ENCODE measurements at regions not wholly inside any gene's neighbourhood (a gene's known extent, or its start where the extent isn't known, plus 50 kb on each side); places are given as distances from the start of the nearest gene placed in this dataset.
"Not testable (repeated sequence)": the region's sequence is repeated elsewhere in the genome, so short reads cannot be mapped to it uniquely, and the experiment has no call there.

GRCh38 chr9:39573024-39574022 is 217.9 kb downstream of the SPATA31A1 start:
- H3K9me3 Mint-ChIP-seq (ENCODE audit: low read depth); H3K27me3 Mint-ChIP-seq; H3K4me3 Mint-ChIP-seq (ENCODE audit: low read depth); H3K36me3 Mint-ChIP-seq (ENCODE audit: insufficient read depth); DNase-seq (ENCODE audit: low spot score, unreplicated experiment); H3K27ac Mint-ChIP-seq; H3K4me1 Mint-ChIP-seq (ENCODE audit: low read depth): not testable (repeated sequence)

- DNase-seq (ENCODE audit: low spot score, unreplicated experiment); H3K4me1 Mint-ChIP-seq (ENCODE audit: low read depth); H3K36me3 Mint-ChIP-seq (ENCODE audit: insufficient read depth); H3K27ac Mint-ChIP-seq; H3K9me3 Mint-ChIP-seq (ENCODE audit: low read depth); H3K4me3 Mint-ChIP-seq (ENCODE audit: low read depth); H3K27me3 Mint-ChIP-seq: not testable (repeated sequence)
Observed at GRCh38 chr9:39579000-39579399, 223.5 kb downstream of the SPATA31A1 start.

- not testable (repeated sequence) for H3K9me3 Mint-ChIP-seq (ENCODE audit: low read depth); H3K4me1 Mint-ChIP-seq (ENCODE audit: low read depth)
Observed at GRCh38 chr9:39581296-39581695, 225.8 kb downstream of the SPATA31A1 start.

GRCh38 chr9:39582677-39583412 is 227.4 kb downstream of the SPATA31A1 start:
- DNase-seq (ENCODE audit: low spot score, unreplicated experiment); H3K4me1 Mint-ChIP-seq (ENCODE audit: low read depth); H3K27ac Mint-ChIP-seq; H3K9me3 Mint-ChIP-seq (ENCODE audit: low read depth); H3K27me3 Mint-ChIP-seq; H3K4me3 Mint-ChIP-seq (ENCODE audit: low read depth); H3K36me3 Mint-ChIP-seq (ENCODE audit: insufficient read depth): not testable (repeated sequence)

More at GRCh38 chr9:39581296-39581695, 225.8 kb downstream of the SPATA31A1 start:
- DNase-seq (ENCODE audit: low spot score, unreplicated experiment); H3K27ac Mint-ChIP-seq; H3K4me3 Mint-ChIP-seq (ENCODE audit: low read depth); H3K27me3 Mint-ChIP-seq; H3K36me3 Mint-ChIP-seq (ENCODE audit: insufficient read depth): not testable (repeated sequence)

GRCh38 chr9:39583413-39583747 is 227.9 kb downstream of the SPATA31A1 start:
- not testable (repeated sequence) for H3K27ac Mint-ChIP-seq; H3K4me1 Mint-ChIP-seq (ENCODE audit: low read depth); DNase-seq (ENCODE audit: low spot score, unreplicated experiment); H3K4me3 Mint-ChIP-seq (ENCODE audit: low read depth); H3K36me3 Mint-ChIP-seq (ENCODE audit: insufficient read depth); H3K27me3 Mint-ChIP-seq; H3K9me3 Mint-ChIP-seq (ENCODE audit: low read depth)

- H3K36me3 Mint-ChIP-seq (ENCODE audit: insufficient read depth); H3K9me3 Mint-ChIP-seq (ENCODE audit: low read depth); H3K4me1 Mint-ChIP-seq (ENCODE audit: low read depth); DNase-seq (ENCODE audit: low spot score, unreplicated experiment); H3K4me3 Mint-ChIP-seq (ENCODE audit: low read depth); H3K27ac Mint-ChIP-seq; H3K27me3 Mint-ChIP-seq: not testable (repeated sequence)
Observed at GRCh38 chr9:39585233-39585632, 229.8 kb downstream of the SPATA31A1 start.

GRCh38 chr9:39587844-39588499 is 232.5 kb downstream of the SPATA31A1 start:
- TF ChIP-seq CTCF (IDR thresholded peaks at IDR 0.05; ENCODE audit: unreplicated experiment) = no peak
- Mint-ChIP-seq H3K27me3 (no peaks in the 10 kb centered on the region), H3K36me3 (ENCODE audit: insufficient read depth) (no peaks in the 10 kb centered on the region), H3K9me3 (ENCODE audit: low read depth) (no peaks in the 10 kb centered on the region), H3K4me1 (ENCODE audit: low read depth) (no peaks in the 10 kb centered on the region), H3K27ac (no peak overlapping the region), H3K4me3 (ENCODE audit: low read depth) (no peak overlapping the region)
- DNase-seq (ENCODE audit: low spot score, unreplicated experiment) = no peak

- no peak for TF ChIP-seq CTCF (IDR thresholded peaks at IDR 0.05; ENCODE audit: unreplicated experiment)
- no peaks in the 10 kb centered on the region for H3K4me1 Mint-ChIP-seq (ENCODE audit: low read depth)
- H3K36me3 Mint-ChIP-seq (ENCODE audit: insufficient read depth) = no peaks in the 10 kb centered on the region
- DNase-seq (ENCODE audit: low spot score, unreplicated experiment) = no peak
- no peak overlapping the region for H3K4me3 Mint-ChIP-seq (ENCODE audit: low read depth)
- H3K9me3 Mint-ChIP-seq (ENCODE audit: low read depth) = no peaks in the 10 kb centered on the region
- H3K27ac Mint-ChIP-seq = no peak overlapping the region
- H3K27me3 Mint-ChIP-seq = no peaks in the 10 kb centered on the region
Observed at GRCh38 chr9:39588500-39589137, 233.2 kb downstream of the SPATA31A1 start.

- DNase-seq (ENCODE audit: low spot score, unreplicated experiment); H3K27me3 Mint-ChIP-seq; H3K36me3 Mint-ChIP-seq (ENCODE audit: insufficient read depth); H3K27ac Mint-ChIP-seq; H3K4me1 Mint-ChIP-seq (ENCODE audit: low read depth); H3K9me3 Mint-ChIP-seq (ENCODE audit: low read depth): not testable (repeated sequence)
- H3K4me3 Mint-ChIP-seq (ENCODE audit: low read depth) = peak overlapping the region; percentile 46
Observed at GRCh38 chr9:39604089-39604488, 248.6 kb downstream of the SPATA31A1 start.

GRCh38 chr9:39611449-39612231 is 256.2 kb downstream of the SPATA31A1 start:
- H3K27ac Mint-ChIP-seq; H3K36me3 Mint-ChIP-seq (ENCODE audit: insufficient read depth); H3K9me3 Mint-ChIP-seq (ENCODE audit: low read depth); H3K4me3 Mint-ChIP-seq (ENCODE audit: low read depth); H3K4me1 Mint-ChIP-seq (ENCODE audit: low read depth); DNase-seq (ENCODE audit: low spot score, unreplicated experiment); H3K27me3 Mint-ChIP-seq: not testable (repeated sequence)
